SK-N-SH (cell line): ENCODE measurements at regions not wholly inside any gene's neighbourhood (a gene's known extent, or its start where the extent isn't known, plus 50 kb on each side); places are given as distances from the start of the nearest gene placed in this dataset.
A peak's percentile ranks its signal among the peaks of the same experiment; 100 is the strongest.

Source experiments
- CTCF ChIA-PET: fragments of 300-600, 350-600 bp; formaldehyde crosslinking; extraction: SDS; loops from one replicate; lab custom pipeline; 2021; lab: Yijun Ruan, JAX
- POLR2A ChIA-PET: fragments of 350-600 bp; sonication (Branson Sonifier 250); formaldehyde crosslinking; extraction: SDS; loops from one replicate; lab custom pipeline; 2020; ENCODE audit warnings: antibody characterized with exemption, inconsistent platforms; lab: Yijun Ruan, JAX
- DNase-seq: peaks from one replicate; pipeline ENCODE4 v3.0.0; 2012
- H2AFZ ChIP-seq: fragments of 200-600 bp; sonication (generic); 2 replicates; pipeline ENCODE4 v1.8.1; 2016; ENCODE audit warnings: antibody characterized with exemption, mild to moderate bottlenecking, low read depth
- H3F3A ChIP-seq: fragments of 200-600 bp; sonication (generic); replicated peaks from 2 replicates; pipeline ENCODE3; 2016; ENCODE audit warnings: antibody characterized with exemption, mild to moderate bottlenecking; ENCODE audit not compliant: insufficient read depth
- H3K27ac ChIP-seq, 2 experiments: fragments of 200-500 bp in 1 of 2; fragments of 200-600 bp in 1 of 2; sonication (Bioruptor generic) in 1 of 2; sonication (generic), shearing (Covaris generic) in 1 of 2; 2 replicates each; pipeline versions ENCODE4 v1.5.1 to v1.6.1; 2014 to 2016; ENCODE audit warnings: low read depth in 2 of 2, inconsistent platforms in 1 of 2, low read length in 1 of 2, mild to moderate bottlenecking in 1 of 2, mixed read lengths in 1 of 2
- H3K27me3 ChIP-seq: fragments of 200-600 bp; sonication (generic), shearing (Covaris generic); 2 replicates; pipeline ENCODE4 v1.6.1; 2016; ENCODE audit warnings: mixed run types; ENCODE audit not compliant: insufficient read depth
- H3K36me3 ChIP-seq, 2 experiments: fragments of 200-500 bp in 1 of 2; fragments of 200-600 bp in 1 of 2; sonication (Bioruptor generic) in 1 of 2; sonication (generic) in 1 of 2; replicated peaks in 1 of 2; 2 replicates each; pipeline versions ENCODE3 to v1.5.1; 2014 to 2016; ENCODE audit warnings: low read length in 1 of 2, mild to moderate bottlenecking in 1 of 2; ENCODE audit not compliant: insufficient read depth in 2 of 2, control insufficient read depth in 1 of 2
- H3K4me1 ChIP-seq, 2 experiments: fragments of 200-500 bp in 1 of 2; fragments of 200-600 bp in 1 of 2; sonication (Bioruptor generic) in 1 of 2; sonication (generic), shearing (Covaris generic) in 1 of 2; 2 replicates each; pipeline versions ENCODE4 v1.5.1 to v1.6.1; 2014 to 2016; ENCODE audit warnings: low read depth in 1 of 2, low read length in 1 of 2, mixed run types in 1 of 2; ENCODE audit not compliant: insufficient read depth in 2 of 2, control insufficient read depth in 1 of 2
- H3K4me2 ChIP-seq: fragments of 200-600 bp; sonication (generic), shearing (Covaris generic); 2 replicates; pipeline ENCODE4 v1.6.1; 2017; ENCODE audit warnings: mixed run types
- H3K4me3 ChIP-seq, 2 experiments: fragments of 200-500 bp in 1 of 2; fragments of 200-600 bp in 1 of 2; sonication (Bioruptor generic) in 1 of 2; sonication (generic), shearing (Covaris generic) in 1 of 2; 2 replicates each; pipeline versions ENCODE4 v1.5.1 to v1.8.1; 2014 to 2016; ENCODE audit warnings: low read depth in 2 of 2, inconsistent platforms in 1 of 2, low read length in 1 of 2, mild to moderate bottlenecking in 1 of 2, mixed read lengths in 1 of 2, moderate library complexity in 1 of 2
- H3K79me2 ChIP-seq: fragments of 200-600 bp; sonication (generic); 2 replicates; pipeline ENCODE4 v1.8.1; 2017; ENCODE audit warnings: mild to moderate bottlenecking; ENCODE audit not compliant: insufficient read depth
- H3K9ac ChIP-seq: fragments of 200-600 bp; sonication (generic); 2 replicates; pipeline ENCODE4 v1.6.1; 2017; ENCODE audit warnings: mixed run types
- H3K9me2 ChIP-seq: fragments of 200-600 bp; sonication (generic); 2 replicates; pipeline ENCODE4 v1.6.1; 2017; ENCODE audit warnings: mixed run types
- H3K9me3 ChIP-seq: fragments of 200-600 bp; sonication (generic); 2 replicates; pipeline ENCODE4 v1.6.1; 2017; ENCODE audit warnings: mixed run types, mild to moderate bottlenecking, moderate library complexity
- H4K20me1 ChIP-seq: fragments of 200-600 bp; sonication (generic); 2 replicates; pipeline ENCODE4 v1.6.1; 2017; ENCODE audit warnings: mild to moderate bottlenecking, mixed run types; ENCODE audit not compliant: insufficient read depth
- EP300 ChIP-seq, 2 experiments: IDR thresholded peaks; 2 replicates each; pipeline versions ENCODE4 v1.4.0 to v1.6.1; 2012; ENCODE audit warnings: borderline replicate concordance in 1 of 2, low read depth in 1 of 2, low read length in 1 of 2
- FOXJ3 ChIP-seq: sonication (generic); formaldehyde crosslinking; IDR thresholded peaks from 2 replicates; pipeline ENCODE4 v1.5.1; 2020; ENCODE audit warnings: mild to moderate bottlenecking, missing genetic modification reagents
- FOXM1 ChIP-seq: IDR thresholded peaks from 2 replicates; pipeline ENCODE4 v1.4.0; 2012; ENCODE audit warnings: low read depth, mild to moderate bottlenecking
- GATA2 ChIP-seq: sonication (generic); formaldehyde crosslinking; IDR thresholded peaks from 2 replicates; pipeline ENCODE4 v1.5.0; 2020; ENCODE audit warnings: mild to moderate bottlenecking, missing genetic modification reagents
- MEF2A ChIP-seq: IDR thresholded peaks from 2 replicates; pipeline ENCODE4 v1.4.0; 2012; ENCODE audit warnings: low read depth, borderline replicate concordance
- MXI1 ChIP-seq: IDR thresholded peaks from 2 replicates; pipeline ENCODE4 v1.6.1; 2012; ENCODE audit warnings: mild to moderate bottlenecking, low read depth, low read length, improper control_type of control experiment
- NFIC ChIP-seq: IDR thresholded peaks from 2 replicates; pipeline ENCODE4 v1.4.0; 2012; ENCODE audit warnings: borderline replicate concordance
- RAD21 ChIP-seq: IDR thresholded peaks from 2 replicates; pipeline ENCODE4 v1.6.1; 2012; ENCODE audit warnings: mild to moderate bottlenecking, low read length
- RFX5 ChIP-seq: IDR thresholded peaks from 2 replicates; pipeline ENCODE4 v1.6.1; 2012; ENCODE audit warnings: mild to moderate bottlenecking, improper control_type of control experiment, low read length
- TCF12 ChIP-seq: IDR thresholded peaks from 2 replicates; pipeline ENCODE4 v1.4.0; 2012
- TEAD4 ChIP-seq: IDR thresholded peaks from 2 replicates; pipeline ENCODE4 v1.4.0; 2012; ENCODE audit warnings: mild to moderate bottlenecking, borderline replicate concordance; ENCODE audit not compliant: insufficient read depth
- USF1 ChIP-seq: IDR thresholded peaks from 2 replicates; pipeline ENCODE4 v1.4.0; 2012; ENCODE audit warnings: low read depth, borderline replicate concordance
- USF2 ChIP-seq: fragments of 150-350 bp; IDR thresholded peaks from 2 replicates; pipeline ENCODE4 v1.6.1; 2017; ENCODE audit warnings: antibody characterized with exemption, low read length, low read depth, borderline replicate concordance
- WGBS: methylation state at CpG from one replicate; pipeline ENCODE4 v1.1.6; 2017; ENCODE audit warnings: low lambda C conversion rate; 5-methylcytosine and 5-hydroxymethylcytosine counted together
- TF ChIP-seq, protein P1 (sequence below): fragments of 200-600 bp; sonication (generic); IDR thresholded peaks from 2 replicates; pipeline ENCODE4 v1.6.1; 2017; ENCODE audit warnings: antibody characterized with exemption, mild to moderate bottlenecking, moderate library complexity
- TF ChIP-seq, protein P2 (sequence below): fragments of 150-350 bp; IDR thresholded peaks from 2 replicates; pipeline ENCODE4 v1.6.1; 2016; ENCODE audit warnings: mild to moderate bottlenecking, low read depth, low read length
- TF ChIP-seq, protein P3 (sequence below): IDR thresholded peaks from 2 replicates; pipeline ENCODE4 v1.4.0; 2012; ENCODE audit warnings: low read depth, borderline replicate concordance

GRCh38 chr15:97849183-97849582, 111.3 kb upstream of the ARRDC4 start:
- H3K9ac ChIP-seq = no peak overlapping the region
- POLR2A ChIA-PET = no interaction called here
- H3F3A ChIP-seq = no peaks in the 10 kb centered on the region
- H3K79me2 ChIP-seq = no peaks in the 10 kb centered on the region
- no peak for DNase-seq
- WGBS = 30% methylated on average over 6 of the region's 6 CpGs
- no peak overlapping the region for H3K4me2 ChIP-seq
- no peak overlapping the region for H3K27ac ChIP-seq
- CTCF ChIA-PET = no interaction called here
- no peaks in the 10 kb centered on the region for H3K27me3 ChIP-seq
- H3K36me3 ChIP-seq = no peaks in the 10 kb centered on the region
- no peaks in the 10 kb centered on the region for H3K9me2 ChIP-seq
- no peak for TF ChIP-seq USF1
- TF ChIP-seq, protein P1, sequence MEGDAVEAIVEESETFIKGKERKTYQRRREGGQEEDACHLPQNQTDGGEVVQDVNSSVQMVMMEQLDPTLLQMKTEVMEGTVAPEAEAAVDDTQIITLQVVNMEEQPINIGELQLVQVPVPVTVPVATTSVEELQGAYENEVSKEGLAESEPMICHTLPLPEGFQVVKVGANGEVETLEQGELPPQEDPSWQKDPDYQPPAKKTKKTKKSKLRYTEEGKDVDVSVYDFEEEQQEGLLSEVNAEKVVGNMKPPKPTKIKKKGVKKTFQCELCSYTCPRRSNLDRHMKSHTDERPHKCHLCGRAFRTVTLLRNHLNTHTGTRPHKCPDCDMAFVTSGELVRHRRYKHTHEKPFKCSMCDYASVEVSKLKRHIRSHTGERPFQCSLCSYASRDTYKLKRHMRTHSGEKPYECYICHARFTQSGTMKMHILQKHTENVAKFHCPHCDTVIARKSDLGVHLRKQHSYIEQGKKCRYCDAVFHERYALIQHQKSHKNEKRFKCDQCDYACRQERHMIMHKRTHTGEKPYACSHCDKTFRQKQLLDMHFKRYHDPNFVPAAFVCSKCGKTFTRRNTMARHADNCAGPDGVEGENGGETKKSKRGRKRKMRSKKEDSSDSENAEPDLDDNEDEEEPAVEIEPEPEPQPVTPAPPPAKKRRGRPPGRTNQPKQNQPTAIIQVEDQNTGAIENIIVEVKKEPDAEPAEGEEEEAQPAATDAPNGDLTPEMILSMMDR = peak; percentile 19; the same call in 1 of the 2 replicates
- H3K9me3 ChIP-seq = no peaks in the 10 kb centered on the region; the same call in 1 of the 2 replicates
- no peaks in the 10 kb centered on the region for H3K4me1 ChIP-seq
- no peak overlapping the region for H3K4me3 ChIP-seq
- no peak overlapping the region for H2AFZ ChIP-seq
- H4K20me1 ChIP-seq = no peaks in the 10 kb centered on the region

DNA sequence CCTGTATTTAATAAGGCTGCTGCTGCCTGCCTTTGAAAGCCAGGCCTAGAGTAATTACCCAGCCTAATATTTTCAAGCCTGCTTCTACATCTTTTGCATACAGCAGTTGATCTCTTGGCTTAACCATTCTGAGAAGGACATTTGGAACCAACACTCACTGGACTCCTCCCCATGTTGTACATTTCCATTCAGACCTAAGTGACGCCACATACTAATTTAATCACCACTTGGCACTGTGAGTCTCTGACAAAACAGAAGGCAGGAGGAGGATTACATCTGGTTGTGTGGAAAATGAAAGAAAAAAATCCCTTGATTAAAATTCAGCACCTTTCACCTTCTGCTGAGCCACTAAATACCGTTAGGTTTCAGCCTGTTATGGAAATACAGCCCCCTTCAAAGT, 102.2 kb upstream of the ARRDC4 start:
- no peaks in the 10 kb centered on the region for H3F3A ChIP-seq
- no peaks in the 10 kb centered on the region for H3K27me3 ChIP-seq
- no peak overlapping the region for H3K9ac ChIP-seq
- H3K4me2 ChIP-seq = no peak overlapping the region
- no peak for TF ChIP-seq USF2
- TF ChIP-seq, protein P2, sequence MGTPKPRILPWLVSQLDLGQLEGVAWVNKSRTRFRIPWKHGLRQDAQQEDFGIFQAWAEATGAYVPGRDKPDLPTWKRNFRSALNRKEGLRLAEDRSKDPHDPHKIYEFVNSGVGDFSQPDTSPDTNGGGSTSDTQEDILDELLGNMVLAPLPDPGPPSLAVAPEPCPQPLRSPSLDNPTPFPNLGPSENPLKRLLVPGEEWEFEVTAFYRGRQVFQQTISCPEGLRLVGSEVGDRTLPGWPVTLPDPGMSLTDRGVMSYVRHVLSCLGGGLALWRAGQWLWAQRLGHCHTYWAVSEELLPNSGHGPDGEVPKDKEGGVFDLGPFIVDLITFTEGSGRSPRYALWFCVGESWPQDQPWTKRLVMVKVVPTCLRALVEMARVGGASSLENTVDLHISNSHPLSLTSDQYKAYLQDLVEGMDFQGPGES = no peak
- no peak for TF ChIP-seq FOXM1
- no peak for TF ChIP-seq GATA2 (CRISPR knock-in tag)
- no peak for TF ChIP-seq USF1
- no peak for TF ChIP-seq TEAD4
- no peak for TF ChIP-seq NFIC
- no peak for TF ChIP-seq RAD21
- TF ChIP-seq RFX5 = no peak
- TF ChIP-seq MXI1 = no peak
- TF ChIP-seq MEF2A = no peak
- TF ChIP-seq TCF12 = no peak
- TF ChIP-seq FOXJ3 (CRISPR knock-in tag) = no peak
- TF ChIP-seq, protein P3, sequence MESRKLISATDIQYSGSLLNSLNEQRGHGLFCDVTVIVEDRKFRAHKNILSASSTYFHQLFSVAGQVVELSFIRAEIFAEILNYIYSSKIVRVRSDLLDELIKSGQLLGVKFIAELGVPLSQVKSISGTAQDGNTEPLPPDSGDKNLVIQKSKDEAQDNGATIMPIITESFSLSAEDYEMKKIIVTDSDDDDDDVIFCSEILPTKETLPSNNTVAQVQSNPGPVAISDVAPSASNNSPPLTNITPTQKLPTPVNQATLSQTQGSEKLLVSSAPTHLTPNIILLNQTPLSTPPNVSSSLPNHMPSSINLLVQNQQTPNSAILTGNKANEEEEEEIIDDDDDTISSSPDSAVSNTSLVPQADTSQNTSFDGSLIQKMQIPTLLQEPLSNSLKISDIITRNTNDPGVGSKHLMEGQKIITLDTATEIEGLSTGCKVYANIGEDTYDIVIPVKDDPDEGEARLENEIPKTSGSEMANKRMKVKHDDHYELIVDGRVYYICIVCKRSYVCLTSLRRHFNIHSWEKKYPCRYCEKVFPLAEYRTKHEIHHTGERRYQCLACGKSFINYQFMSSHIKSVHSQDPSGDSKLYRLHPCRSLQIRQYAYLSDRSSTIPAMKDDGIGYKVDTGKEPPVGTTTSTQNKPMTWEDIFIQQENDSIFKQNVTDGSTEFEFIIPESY = no peak
- TF ChIP-seq EP300 (IDR thresholded peaks at IDR 0.05; ENCODE audit: borderline replicate concordance in 1 of 2, low read depth in 1 of 2, low read length in 1 of 2) = no peak
- ChIA-PET POLR2A (no interaction called here), CTCF (no interaction called here)
- no peaks in the 10 kb centered on the region for H3K9me2 ChIP-seq
- H2AFZ ChIP-seq = no peak overlapping the region
- no peaks in the 10 kb centered on the region for H3K9me3 ChIP-seq
- no peak overlapping the region for H3K27ac ChIP-seq
- H3K79me2 ChIP-seq = no peaks in the 10 kb centered on the region
- H4K20me1 ChIP-seq = no peaks in the 10 kb centered on the region
- H3K36me3 ChIP-seq = no peaks in the 10 kb centered on the region
- 30% methylated on average over 2 of the region's 2 CpGs for WGBS
- H3K4me1 ChIP-seq = no peaks in the 10 kb centered on the region
- DNase-seq = no peak
- no peak overlapping the region for H3K4me3 ChIP-seq
